ENCODE measurements at regions not wholly inside any gene's neighbourhood (a gene's known extent, or its start where the extent isn't known, plus 50 kb on each side); places are given as distances from the start of the nearest gene placed in this dataset.
A peak's percentile ranks its signal among the peaks of the same experiment; 100 is the strongest.
"Not testable (repeated sequence)": the region's sequence is repeated elsewhere in the genome, so short reads cannot be mapped to it uniquely, and the experiment has no call there.

GRCh38 chr15:92804610-92804936 lies 95.6 kb upstream of the CHD2 start:
- not testable (repeated sequence) for H3K36me3 ChIP-seq (ENCODE audit: control insufficient read depth, insufficient read depth, low read length); H3K4me1 ChIP-seq (ENCODE audit: control insufficient read depth, insufficient read depth, low read length, poor library complexity, severe bottlenecking); H3K9me3 ChIP-seq (ENCODE audit: control insufficient read depth, low read length); H3K4me3 ChIP-seq (ENCODE audit: extremely low read depth, insufficient read depth, low read length, poor library complexity, severe bottlenecking)
- WGBS, 2 experiments (ENCODE audit: insufficient coverage in 2 of 2): 94 to 98% methylated on average over 3 to 4 of the region's 5 CpGs
- peak overlapping the region; percentile 96 for H3K27ac ChIP-seq (ENCODE audit: low read depth, low read length, severe bottlenecking)

- 95 to 96% methylated on average over 4 to 9 of the region's 10 CpGs for WGBS, 2 experiments (ENCODE audit: insufficient coverage in 2 of 2)
Measured at GRCh38 chr15:92805080-92805690, 94.9 kb upstream of the CHD2 start.

GRCh38 chr15:92806171-92806570 lies 94.0 kb upstream of the CHD2 start:
- WGBS, 2 experiments (ENCODE audit: insufficient coverage in 2 of 2): 94 to 96% methylated on average over 10 to 11 of the region's 11 CpGs
- H3K4me3 ChIP-seq (ENCODE audit: extremely low read depth, insufficient read depth, low read length, poor library complexity, severe bottlenecking); H3K27ac ChIP-seq (ENCODE audit: low read depth, low read length, severe bottlenecking); H3K9me3 ChIP-seq (ENCODE audit: control insufficient read depth, low read length); H3K36me3 ChIP-seq (ENCODE audit: control insufficient read depth, insufficient read depth, low read length): not testable (repeated sequence)
- H3K4me1 ChIP-seq (ENCODE audit: control insufficient read depth, insufficient read depth, low read length, poor library complexity, severe bottlenecking): peaks cover 19% of the 10 kb centered on the region

More at GRCh38 chr15:92805080-92805690, 94.9 kb upstream of the CHD2 start:
- H3K4me1 ChIP-seq (ENCODE audit: control insufficient read depth, insufficient read depth, low read length, poor library complexity, severe bottlenecking): peaks cover 10% of the 10 kb centered on the region
- H3K4me3 ChIP-seq (ENCODE audit: extremely low read depth, insufficient read depth, low read length, poor library complexity, severe bottlenecking): no peak overlapping the region
- H3K36me3 ChIP-seq (ENCODE audit: control insufficient read depth, insufficient read depth, low read length): no peaks in the 10 kb centered on the region
- H3K27ac ChIP-seq (ENCODE audit: low read depth, low read length, severe bottlenecking): no peak overlapping the region
- H3K9me3 ChIP-seq (ENCODE audit: control insufficient read depth, low read length): no peaks in the 10 kb centered on the region

GRCh38 chr15:92806763-92807162 lies 93.4 kb upstream of the CHD2 start:
- Histone ChIP-seq H3K4me1 (ENCODE audit: control insufficient read depth, insufficient read depth, low read length, poor library complexity, severe bottlenecking) (peaks cover 18% of the 10 kb centered on the region), H3K4me3 (ENCODE audit: extremely low read depth, insufficient read depth, low read length, poor library complexity, severe bottlenecking) (no peak overlapping the region), H3K27ac (ENCODE audit: low read depth, low read length, severe bottlenecking) (no peak overlapping the region), H3K9me3 (ENCODE audit: control insufficient read depth, low read length) (no peaks in the 10 kb centered on the region), H3K36me3 (ENCODE audit: control insufficient read depth, insufficient read depth, low read length) (no peaks in the 10 kb centered on the region)
- WGBS, 2 experiments (ENCODE audit: insufficient coverage in 2 of 2): 83 to 87% methylated on average over 6 to 10 of the region's 17 CpGs

GRCh38 chr15:92807971-92808571 lies 92.1 kb upstream of the CHD2 start:
- Histone ChIP-seq H3K36me3 (ENCODE audit: control insufficient read depth, insufficient read depth, low read length) (no peaks in the 10 kb centered on the region), H3K9me3 (ENCODE audit: control insufficient read depth, low read length) (no peaks in the 10 kb centered on the region), H3K4me1 (ENCODE audit: control insufficient read depth, insufficient read depth, low read length, poor library complexity, severe bottlenecking) (peaks cover 11% of the 10 kb centered on the region), H3K4me3 (ENCODE audit: extremely low read depth, insufficient read depth, low read length, poor library complexity, severe bottlenecking) (no peak overlapping the region), H3K27ac (ENCODE audit: low read depth, low read length, severe bottlenecking) (no peak overlapping the region)
- WGBS, 2 experiments (ENCODE audit: insufficient coverage in 2 of 2): 90 to 91% methylated on average over 13 to 14 of the region's 14 CpGs

DNA sequence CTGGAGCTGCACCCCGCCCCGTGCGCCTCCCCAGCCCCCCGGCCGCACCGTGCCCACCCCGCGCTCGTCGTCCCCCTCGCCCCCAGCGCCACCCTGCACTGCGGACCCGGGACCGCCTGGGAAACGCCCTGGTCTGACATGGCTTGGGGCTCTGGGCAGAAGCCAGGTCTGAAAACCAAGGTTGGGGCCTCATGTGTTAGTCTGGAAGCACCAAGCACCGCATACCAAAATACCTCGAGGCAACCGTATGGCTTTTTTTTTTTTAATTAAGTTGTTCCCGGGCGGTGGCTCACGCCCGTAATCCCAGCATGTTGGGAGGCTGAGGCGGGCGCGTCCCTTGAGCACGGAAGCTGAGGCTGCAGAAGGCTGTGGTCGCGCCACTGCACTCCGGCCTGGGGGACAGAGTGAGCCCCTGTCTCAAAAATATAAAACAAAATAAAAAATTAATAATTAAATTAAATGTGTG lies 91.5 kb upstream of the CHD2 start:
- peaks cover 11% of the 10 kb centered on the region for H3K4me1 ChIP-seq (ENCODE audit: control insufficient read depth, insufficient read depth, low read length, poor library complexity, severe bottlenecking)
- no peaks in the 10 kb centered on the region for H3K9me3 ChIP-seq (ENCODE audit: control insufficient read depth, low read length)
- WGBS, 2 experiments (ENCODE audit: insufficient coverage in 2 of 2): 77 to 89% methylated on average over 15 to 21 of the region's 30 CpGs
- H3K4me3 ChIP-seq (ENCODE audit: extremely low read depth, insufficient read depth, low read length, poor library complexity, severe bottlenecking): peak overlapping the region; percentile 52
- no peaks in the 10 kb centered on the region for H3K36me3 ChIP-seq (ENCODE audit: control insufficient read depth, insufficient read depth, low read length)
- H3K27ac ChIP-seq (ENCODE audit: low read depth, low read length, severe bottlenecking): no peak overlapping the region

DNA sequence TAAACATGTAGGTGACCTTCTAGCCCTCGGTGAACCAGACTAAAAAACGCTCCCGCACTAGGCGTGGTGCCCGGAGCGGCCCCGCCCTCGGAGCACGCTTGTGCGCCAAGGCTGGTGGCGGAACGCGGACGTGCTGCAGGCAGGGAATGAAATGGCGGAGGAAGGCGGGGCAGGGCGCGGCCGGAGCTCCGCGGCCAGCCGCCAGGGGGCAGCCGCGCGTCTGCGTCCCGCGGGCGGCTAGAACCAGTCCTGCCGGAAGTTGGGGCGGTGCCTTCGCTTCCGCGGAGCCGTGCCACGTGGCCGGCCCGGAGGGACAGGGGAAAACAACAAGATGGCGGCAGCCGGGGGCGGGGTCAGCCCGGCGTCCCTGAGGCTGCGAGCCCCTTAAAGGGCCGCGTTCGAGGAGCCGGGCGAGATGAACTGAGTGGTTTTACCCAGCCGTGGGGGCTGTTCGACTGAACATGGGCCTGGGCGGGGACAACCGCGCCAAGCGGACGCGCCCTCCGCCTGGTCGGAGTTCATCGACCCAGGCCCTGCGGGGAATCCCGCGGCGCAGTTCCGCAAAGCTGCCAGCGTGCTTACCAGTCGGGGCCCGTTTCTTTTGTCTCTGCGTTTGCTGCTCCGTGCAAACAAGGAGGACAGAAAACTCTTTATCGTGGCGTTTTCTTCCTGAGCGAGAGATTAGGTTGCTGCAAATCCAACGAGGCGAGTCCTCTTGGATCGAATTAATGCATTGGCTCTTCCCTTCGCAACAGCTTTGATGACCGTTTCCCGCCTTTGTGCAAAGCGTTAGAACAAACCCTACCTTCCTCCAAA lies 90.9 kb upstream of the CHD2 start:
- peaks cover 11% of the 10 kb centered on the region for H3K4me1 ChIP-seq (ENCODE audit: control insufficient read depth, insufficient read depth, low read length, poor library complexity, severe bottlenecking)
- no peaks in the 10 kb centered on the region for H3K9me3 ChIP-seq (ENCODE audit: control insufficient read depth, low read length)
- H3K27ac ChIP-seq (ENCODE audit: low read depth, low read length, severe bottlenecking): peak overlapping the region; percentile 99
- WGBS, 2 experiments (ENCODE audit: insufficient coverage in 2 of 2): 1 to 2% methylated on average over 77 to 79 of the region's 80 CpGs
- H3K36me3 ChIP-seq (ENCODE audit: control insufficient read depth, insufficient read depth, low read length): no peaks in the 10 kb centered on the region
- peak overlapping the region; percentile 52 for H3K4me3 ChIP-seq (ENCODE audit: extremely low read depth, insufficient read depth, low read length, poor library complexity, severe bottlenecking)

GRCh38 chr15:92809880-92810361 lies 90.2 kb upstream of the CHD2 start:
- Histone ChIP-seq H3K4me1 (ENCODE audit: control insufficient read depth, insufficient read depth, low read length, poor library complexity, severe bottlenecking) (peaks cover 11% of the 10 kb centered on the region), H3K9me3 (ENCODE audit: control insufficient read depth, low read length) (no peaks in the 10 kb centered on the region), H3K36me3 (ENCODE audit: control insufficient read depth, insufficient read depth, low read length) (no peaks in the 10 kb centered on the region), H3K27ac (ENCODE audit: low read depth, low read length, severe bottlenecking) (peak overlapping the region; percentile 99), H3K4me3 (ENCODE audit: extremely low read depth, insufficient read depth, low read length, poor library complexity, severe bottlenecking) (peak overlapping the region; percentile 52)
- 8 to 11% methylated on average over 9 to 10 of the region's 12 CpGs for WGBS, 2 experiments (ENCODE audit: insufficient coverage in 2 of 2)

- Histone ChIP-seq H3K9me3 (ENCODE audit: control insufficient read depth, low read length) (no peaks in the 10 kb centered on the region), H3K4me3 (ENCODE audit: extremely low read depth, insufficient read depth, low read length, poor library complexity, severe bottlenecking) (peak overlapping the region; percentile 52), H3K4me1 (ENCODE audit: control insufficient read depth, insufficient read depth, low read length, poor library complexity, severe bottlenecking) (peaks cover 11% of the 10 kb centered on the region), H3K27ac (ENCODE audit: low read depth, low read length, severe bottlenecking) (peak overlapping the region; percentile 99), H3K36me3 (ENCODE audit: control insufficient read depth, insufficient read depth, low read length) (no peaks in the 10 kb centered on the region)
- WGBS, 2 experiments (ENCODE audit: insufficient coverage in 2 of 2): 18 to 60% methylated on average over 1 to 4 of the region's 10 CpGs
Measured at GRCh38 chr15:92810418-92811138, 89.5 kb upstream of the CHD2 start.

- 89 to 100% methylated on average over 1 of the region's 6 CpGs for WGBS, 2 experiments (ENCODE audit: insufficient coverage in 2 of 2)
- H3K4me3 ChIP-seq (ENCODE audit: extremely low read depth, insufficient read depth, low read length, poor library complexity, severe bottlenecking): peak overlapping the region; percentile 52
- H3K4me1 ChIP-seq (ENCODE audit: control insufficient read depth, insufficient read depth, low read length, poor library complexity, severe bottlenecking): peaks cover 11% of the 10 kb centered on the region
- no peaks in the 10 kb centered on the region for H3K36me3 ChIP-seq (ENCODE audit: control insufficient read depth, insufficient read depth, low read length)
- no peaks in the 10 kb centered on the region for H3K9me3 ChIP-seq (ENCODE audit: control insufficient read depth, low read length)
- peak overlapping the region; percentile 99 for H3K27ac ChIP-seq (ENCODE audit: low read depth, low read length, severe bottlenecking)
Measured at GRCh38 chr15:92811148-92811913, 88.8 kb upstream of the CHD2 start.

Measured in mesodermal cell (in vitro differentiated cells).